ENCODE measurements at regions not wholly inside any gene's neighbourhood (a gene's known extent, or its start where the extent isn't known, plus 50 kb on each side); places are given as distances from the start of the nearest gene placed in this dataset.

GRCh38 chr5:104789366-104789765 lies 1226.8 kb upstream of the NUDT12 start:
- TF ChIP-seq, protein P1, sequence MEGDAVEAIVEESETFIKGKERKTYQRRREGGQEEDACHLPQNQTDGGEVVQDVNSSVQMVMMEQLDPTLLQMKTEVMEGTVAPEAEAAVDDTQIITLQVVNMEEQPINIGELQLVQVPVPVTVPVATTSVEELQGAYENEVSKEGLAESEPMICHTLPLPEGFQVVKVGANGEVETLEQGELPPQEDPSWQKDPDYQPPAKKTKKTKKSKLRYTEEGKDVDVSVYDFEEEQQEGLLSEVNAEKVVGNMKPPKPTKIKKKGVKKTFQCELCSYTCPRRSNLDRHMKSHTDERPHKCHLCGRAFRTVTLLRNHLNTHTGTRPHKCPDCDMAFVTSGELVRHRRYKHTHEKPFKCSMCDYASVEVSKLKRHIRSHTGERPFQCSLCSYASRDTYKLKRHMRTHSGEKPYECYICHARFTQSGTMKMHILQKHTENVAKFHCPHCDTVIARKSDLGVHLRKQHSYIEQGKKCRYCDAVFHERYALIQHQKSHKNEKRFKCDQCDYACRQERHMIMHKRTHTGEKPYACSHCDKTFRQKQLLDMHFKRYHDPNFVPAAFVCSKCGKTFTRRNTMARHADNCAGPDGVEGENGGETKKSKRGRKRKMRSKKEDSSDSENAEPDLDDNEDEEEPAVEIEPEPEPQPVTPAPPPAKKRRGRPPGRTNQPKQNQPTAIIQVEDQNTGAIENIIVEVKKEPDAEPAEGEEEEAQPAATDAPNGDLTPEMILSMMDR (conservative IDR thresholded peaks at IDR 0.05 in 1 of 2, IDR thresholded peaks at IDR 0.05 in 1 of 2; ENCODE audit: extremely low read depth in 1 of 2, insufficient read depth in 1 of 2, low read depth in 1 of 2, low read length in 2 of 2): no peak
- no peak for TF ChIP-seq EZH2 (IDR thresholded peaks at IDR 0.05; ENCODE audit: borderline replicate concordance, low read length)

Data from mammary epithelial cell (primary cell).